WERI-Rb-1 (cell line): ENCODE measurements at regions not wholly inside any gene's neighbourhood (a gene's known extent, or its start where the extent isn't known, plus 50 kb on each side); places are given as distances from the start of the nearest gene placed in this dataset.
"Not testable (repeated sequence)": the region's sequence is repeated elsewhere in the genome, so short reads cannot be mapped to it uniquely, and the experiment has no call there.

ENCODE experiments used
- DNase-seq: peaks from one replicate; pipeline ENCODE4 v3.0.0-alpha.2; 2020
- H3K27ac ChIP-seq: fragments of 250-450 bp; sonication (Bioruptor Pico); 2 replicates; pipeline ENCODE4 v1.5.1; 2020; ENCODE audit warnings: mild to moderate bottlenecking, moderate library complexity
- H3K27me3 ChIP-seq: fragments of 250-450 bp; sonication (Bioruptor Pico); 2 replicates; pipeline ENCODE4 v1.5.1; 2021; ENCODE audit warnings: mild to moderate bottlenecking, low read depth, moderate library complexity; ENCODE audit not compliant: insufficient read depth, severe bottlenecking
- H3K36me3 ChIP-seq: fragments of 250-450 bp; sonication (Bioruptor Pico); 2 replicates; pipeline ENCODE4 v1.5.1; 2020; ENCODE audit warnings: mild to moderate bottlenecking, moderate library complexity
- H3K4me3 ChIP-seq: 2 replicates; pipeline ENCODE4 v1.5.1; 2011; ENCODE audit warnings: low read depth, mild to moderate bottlenecking, control low read depth, low read length
- H3K9me3 ChIP-seq: fragments of 250-450 bp; sonication (Bioruptor Pico); 2 replicates; pipeline ENCODE4 v1.5.1; 2021; ENCODE audit warnings: mild to moderate bottlenecking, moderate library complexity; ENCODE audit not compliant: severe bottlenecking
- TF ChIP-seq, protein P1 (sequence below): IDR thresholded peaks from 2 replicates; pipeline ENCODE4 v1.5.1; 2011; ENCODE audit warnings: low read depth, mild to moderate bottlenecking, control low read depth, inconsistent platforms, low read length

DNA sequence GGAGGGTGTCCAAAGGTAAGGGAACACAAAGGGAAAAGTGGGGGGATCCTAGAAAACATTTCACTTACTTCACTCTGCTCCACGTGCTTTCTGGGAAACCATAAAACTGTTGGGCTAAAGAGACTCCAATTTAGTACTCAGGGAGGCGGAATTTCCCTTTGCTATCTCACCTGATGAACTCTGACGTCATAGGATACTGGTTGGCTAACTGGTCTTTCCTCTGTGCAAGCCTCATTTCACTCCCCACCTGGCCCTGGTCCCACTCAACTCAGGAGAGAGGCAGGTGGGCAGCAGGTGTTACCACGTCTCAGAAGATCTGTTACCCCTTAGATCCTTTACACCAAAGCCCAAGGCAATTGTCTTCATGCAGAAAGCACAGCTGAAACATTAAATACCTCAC, 51.8 kb upstream of the PMAIP1 start:
- no peak overlapping the region for H3K27ac ChIP-seq
- H3K9me3 ChIP-seq = no peaks in the 10 kb centered on the region
- H3K4me3 ChIP-seq = no peak overlapping the region
- TF ChIP-seq, protein P1, sequence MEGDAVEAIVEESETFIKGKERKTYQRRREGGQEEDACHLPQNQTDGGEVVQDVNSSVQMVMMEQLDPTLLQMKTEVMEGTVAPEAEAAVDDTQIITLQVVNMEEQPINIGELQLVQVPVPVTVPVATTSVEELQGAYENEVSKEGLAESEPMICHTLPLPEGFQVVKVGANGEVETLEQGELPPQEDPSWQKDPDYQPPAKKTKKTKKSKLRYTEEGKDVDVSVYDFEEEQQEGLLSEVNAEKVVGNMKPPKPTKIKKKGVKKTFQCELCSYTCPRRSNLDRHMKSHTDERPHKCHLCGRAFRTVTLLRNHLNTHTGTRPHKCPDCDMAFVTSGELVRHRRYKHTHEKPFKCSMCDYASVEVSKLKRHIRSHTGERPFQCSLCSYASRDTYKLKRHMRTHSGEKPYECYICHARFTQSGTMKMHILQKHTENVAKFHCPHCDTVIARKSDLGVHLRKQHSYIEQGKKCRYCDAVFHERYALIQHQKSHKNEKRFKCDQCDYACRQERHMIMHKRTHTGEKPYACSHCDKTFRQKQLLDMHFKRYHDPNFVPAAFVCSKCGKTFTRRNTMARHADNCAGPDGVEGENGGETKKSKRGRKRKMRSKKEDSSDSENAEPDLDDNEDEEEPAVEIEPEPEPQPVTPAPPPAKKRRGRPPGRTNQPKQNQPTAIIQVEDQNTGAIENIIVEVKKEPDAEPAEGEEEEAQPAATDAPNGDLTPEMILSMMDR = no peak
- H3K27me3 ChIP-seq = no peaks in the 10 kb centered on the region
- no peaks in the 10 kb centered on the region for H3K36me3 ChIP-seq
- no peak for DNase-seq

DNA sequence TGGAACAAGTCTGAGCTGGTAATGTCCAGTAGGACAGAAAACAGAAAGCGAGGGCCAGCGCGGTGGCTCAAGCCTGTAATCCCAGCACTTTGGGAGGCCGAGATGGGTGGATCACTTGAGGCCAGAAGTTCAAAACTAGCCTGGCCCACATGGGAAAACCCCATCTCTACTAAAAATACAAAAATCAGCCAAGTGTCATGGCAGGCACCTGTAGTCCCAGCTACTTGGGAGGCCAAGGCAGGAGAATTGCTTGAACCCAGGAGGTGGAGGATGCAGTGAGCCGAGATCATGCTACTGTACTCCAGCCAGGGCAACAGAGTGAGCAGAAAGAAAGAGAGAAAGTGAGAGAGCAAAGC, 52.3 kb upstream of the PMAIP1 start:
- H3K9me3 ChIP-seq, DNase-seq, H3K27me3 ChIP-seq, H3K36me3 ChIP-seq, H3K4me3 ChIP-seq, H3K27ac ChIP-seq: not testable (repeated sequence)

DNA sequence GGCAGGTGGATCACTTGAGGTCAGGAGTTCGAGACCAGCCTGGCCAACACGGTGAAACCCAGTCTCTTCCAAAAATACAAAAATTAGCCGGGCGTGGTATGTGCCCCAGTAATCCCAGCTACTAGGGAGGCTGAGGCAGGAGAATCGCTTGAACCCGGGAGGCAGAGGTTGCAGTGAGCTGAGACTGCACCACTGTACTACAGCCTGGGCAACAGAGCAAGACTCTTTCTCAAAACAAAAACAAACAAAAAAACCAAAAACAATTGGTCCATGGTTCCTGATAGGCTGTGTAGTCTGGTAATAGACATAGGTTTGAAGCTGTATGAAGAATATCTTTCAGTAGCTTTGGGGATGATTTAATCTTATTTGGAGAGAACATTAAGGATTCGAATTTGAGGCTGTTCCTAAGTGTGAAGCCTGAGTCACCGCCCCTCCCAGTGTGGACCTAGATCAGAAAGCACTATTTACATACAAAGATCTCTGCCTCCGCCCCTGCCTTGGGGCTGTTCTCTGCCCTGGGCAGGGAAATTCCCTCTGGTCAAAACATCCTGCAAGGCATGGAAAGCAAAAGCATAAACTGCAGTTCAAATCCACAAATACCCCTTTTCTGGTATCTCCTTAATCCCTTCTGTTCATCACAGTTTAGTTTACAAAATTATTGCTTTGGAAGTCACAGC, 52.8 kb upstream of the PMAIP1 start:
- Histone ChIP-seq H3K27me3 (no peaks in the 10 kb centered on the region), H3K27ac (no peak overlapping the region), H3K36me3 (no peaks in the 10 kb centered on the region), H3K4me3 (no peak overlapping the region), H3K9me3 (no peaks in the 10 kb centered on the region)
- no peak for DNase-seq
- TF ChIP-seq, protein P1 = no peak

DNA sequence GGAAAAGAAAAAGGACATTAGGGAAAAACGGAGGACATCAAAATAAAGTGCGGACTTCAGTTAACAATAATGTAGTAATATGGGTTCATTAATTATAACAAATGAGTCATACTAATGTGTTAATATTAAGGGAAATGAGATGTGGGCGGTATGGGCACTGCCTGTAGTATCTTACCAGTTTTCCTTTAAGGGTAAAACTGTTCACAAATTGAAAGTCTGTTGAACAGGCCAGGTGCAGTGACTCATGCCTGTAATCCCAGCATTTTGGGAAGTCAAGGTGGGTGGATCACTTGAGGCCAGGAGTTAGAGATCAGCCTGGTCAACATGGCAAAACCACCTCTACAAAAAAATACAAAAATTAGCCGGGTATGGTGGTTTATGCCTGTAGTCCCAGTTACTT, 56.8 kb upstream of the PMAIP1 start:
- Histone ChIP-seq H3K4me3 (no peak overlapping the region), H3K27ac (no peak overlapping the region), H3K36me3 (no peaks in the 10 kb centered on the region), H3K9me3 (no peaks in the 10 kb centered on the region), H3K27me3 (no peaks in the 10 kb centered on the region)
- TF ChIP-seq, protein P1 = no peak
- DNase-seq = no peak

DNA sequence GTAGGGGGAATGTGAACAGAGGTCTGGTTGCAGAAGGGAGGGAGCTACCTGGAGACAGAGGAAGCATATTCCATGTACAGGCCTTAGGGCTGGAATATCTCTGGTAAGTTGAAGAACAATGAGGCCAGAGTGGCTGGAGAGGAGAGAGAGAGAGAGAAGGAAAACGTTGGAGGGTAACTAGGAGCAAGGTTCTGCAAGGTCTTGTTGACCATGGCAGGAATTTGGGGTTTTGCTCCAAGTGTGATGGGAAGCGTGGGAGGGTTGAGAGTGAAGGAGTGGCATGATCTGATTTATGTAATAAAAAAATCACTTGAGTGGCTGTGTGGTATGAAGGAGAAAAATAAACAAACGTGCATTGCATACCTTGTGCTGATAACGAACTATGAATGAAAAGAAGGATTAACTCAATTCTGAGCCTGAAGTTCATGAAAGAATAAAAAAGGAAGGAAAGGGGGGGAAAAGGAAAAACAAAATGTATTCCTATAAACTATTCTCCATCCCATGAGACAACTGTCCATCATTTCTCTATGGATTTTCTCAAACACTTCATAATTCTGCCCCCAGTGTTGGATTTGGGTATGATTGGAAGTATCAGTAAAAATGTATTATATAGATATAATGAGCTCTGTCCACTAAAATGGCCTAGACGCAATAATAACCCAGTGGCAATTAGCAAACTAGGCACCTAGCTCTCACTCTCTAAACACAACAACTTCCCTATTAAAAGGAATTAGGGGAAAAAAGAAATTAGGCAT, 59.7 kb upstream of the PMAIP1 start:
- Histone ChIP-seq H3K36me3 (no peaks in the 10 kb centered on the region), H3K27me3 (no peaks in the 10 kb centered on the region), H3K4me3 (no peak overlapping the region), H3K9me3 (no peaks in the 10 kb centered on the region), H3K27ac (no peak overlapping the region)
- DNase-seq = no peak
- TF ChIP-seq, protein P1 = no peak

DNA sequence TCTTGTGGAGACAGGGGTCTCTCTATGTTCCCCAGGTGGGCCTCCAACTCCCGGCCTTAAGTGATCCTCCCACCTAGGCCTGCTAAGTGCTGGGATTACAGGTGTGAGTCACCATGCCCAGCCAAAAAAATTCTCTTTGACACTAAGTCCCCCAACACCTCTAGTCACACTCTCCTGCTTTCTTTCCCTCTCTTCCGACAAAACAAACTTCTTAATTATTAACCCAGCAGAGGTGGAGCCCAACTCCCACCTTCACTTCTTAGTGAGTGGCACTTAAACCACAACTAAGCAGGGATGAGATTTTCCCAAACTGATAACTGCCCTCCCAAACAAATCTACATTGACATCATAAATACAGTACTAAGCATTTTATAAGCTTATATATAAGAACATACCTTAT, 60.5 kb upstream of the PMAIP1 start:
- Histone ChIP-seq H3K9me3 (no peaks in the 10 kb centered on the region), H3K27me3 (no peaks in the 10 kb centered on the region), H3K27ac (no peak overlapping the region), H3K4me3 (no peak overlapping the region), H3K36me3 (no peaks in the 10 kb centered on the region)
- DNase-seq = no peak
- TF ChIP-seq, protein P1 = no peak
